ENCODE measurements at regions not wholly inside any gene's neighbourhood (a gene's known extent, or its start where the extent isn't known, plus 50 kb on each side); places are given as distances from the start of the nearest gene placed in this dataset.

DNA sequence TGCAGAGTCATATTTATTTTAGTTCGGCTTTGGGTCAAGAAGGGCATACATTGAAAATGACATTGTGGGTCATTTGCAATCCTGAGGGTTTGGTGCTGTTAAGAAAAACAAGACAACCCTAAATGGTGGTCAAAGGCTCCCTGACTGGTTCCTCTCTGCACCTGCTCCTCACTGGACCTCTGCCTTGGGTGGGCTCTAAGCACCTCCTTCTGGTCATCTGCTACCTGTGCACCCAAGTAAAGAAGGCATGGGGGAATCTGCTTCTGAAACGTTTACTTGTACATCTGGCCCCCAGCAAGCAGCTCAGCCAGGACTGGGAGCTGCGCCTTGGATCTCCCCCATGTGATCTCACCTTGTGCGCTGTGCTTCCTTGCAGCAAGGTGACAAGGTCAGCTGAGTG is 55.2 kb upstream of the MAL start:
- H3K79me1 ChIP-seq (ENCODE audit: low read depth in 1 of 2, low read length in 2 of 2): no peaks in the 10 kb centered on the region
- H2AK5ac ChIP-seq (ENCODE audit: low read depth, low read length): no peak overlapping the region
- no peak overlapping the region for H3K56ac ChIP-seq (ENCODE audit: extremely low read depth, insufficient read depth, low read length)
- H2BK15ac ChIP-seq (ENCODE audit: low read depth, low read length): no peak overlapping the region
- dilution Hi-C loops (cut with HindIII; ENCODE audit: low sequenced_read_pairs, unreplicated experiment) (no loop called here), intact Hi-C loops (cut with micrococcal nuclease) (no loop called here), in situ Hi-C loops (cut with MboI; ENCODE audit: low sequenced_read_pairs) (no loop called here)
- DNase-seq (no peak), ATAC-seq (ENCODE audit: low read depth) (no peak)
- ChIA-PET CTCF (no interaction called here), POLR2A (ENCODE audit: unreplicated experiment) (no interaction called here)
- no CpG with 5 or more reads among the region's 4 CpGs for WGBS, 2 experiments (ENCODE audit: extremely low coverage in 2 of 2, insufficient read length in 1 of 2)
- H2BK120ac ChIP-seq (ENCODE audit: low read depth, low read length): no peak overlapping the region
- no peak for TF ChIP-seq POLR2A (IDR thresholded peaks at IDR 0.05; ENCODE audit: low read depth, low read length)
- H3K4ac ChIP-seq (ENCODE audit: low read depth, low read length): no peak overlapping the region
- H2AK9ac ChIP-seq (replicated peaks; ENCODE audit: low read depth, low read length, poor library complexity): no peak overlapping the region
- H4K8ac ChIP-seq (ENCODE audit: low read depth in 2 of 2, low read length in 2 of 2): no peak overlapping the region
- H4K5ac ChIP-seq (ENCODE audit: low read depth, low read length): no peak overlapping the region
- no peaks in the 10 kb centered on the region for H3K36me3 ChIP-seq (ENCODE audit: control insufficient read depth, insufficient read depth, low read length)
- H3K27me3 ChIP-seq (ENCODE audit: control insufficient read depth, insufficient read depth, low read length): peaks cover 2% of the 10 kb centered on the region; the same call in 1 of the 2 replicates
- H2BK20ac ChIP-seq (ENCODE audit: low read depth, low read length): no peak overlapping the region
- H3K4me3 ChIP-seq (ENCODE audit: insufficient read depth, low read depth, low read length): no peak overlapping the region
- no peak overlapping the region for H2BK5ac ChIP-seq (ENCODE audit: low read depth, low read length, poor library complexity, severe bottlenecking)
- no peak overlapping the region for H3K27ac ChIP-seq (ENCODE audit: insufficient read depth, low read length)
- no peak overlapping the region for H3K9ac ChIP-seq (ENCODE audit: low read depth, low read length)
- no peak overlapping the region for H3K23ac ChIP-seq (ENCODE audit: low read depth, low read length)
- no peak overlapping the region for H3K4me2 ChIP-seq (ENCODE audit: low read depth, low read length)
- no TSS peak for BruUV-seq (replicated peaks)
- H4K20me1 ChIP-seq (ENCODE audit: insufficient read depth, low read length): no peaks in the 10 kb centered on the region
- no peak overlapping the region for H3K18ac ChIP-seq (ENCODE audit: low read depth, low read length)
- no peak overlapping the region for H4K91ac ChIP-seq (ENCODE audit: insufficient read depth, low read depth, low read length)
- no peaks in the 10 kb centered on the region for H3K9me1 ChIP-seq (ENCODE audit: insufficient read depth, low read length)
- H2AFZ ChIP-seq (replicated peaks; ENCODE audit: low read length, poor library complexity): no peak overlapping the region
- H3K14ac ChIP-seq (replicated peaks; ENCODE audit: low read depth, low read length): no peak overlapping the region
- no peaks in the 10 kb centered on the region for H3K4me1 ChIP-seq (ENCODE audit: control insufficient read depth, insufficient read depth, low read length)
- no peaks in the 10 kb centered on the region for H3K9me3 ChIP-seq (ENCODE audit: control insufficient read depth, insufficient read depth, low read length)
